ENCODE measurements at regions not wholly inside any gene's neighbourhood (a gene's known extent, or its start where the extent isn't known, plus 50 kb on each side); places are given as distances from the start of the nearest gene placed in this dataset.

DNA sequence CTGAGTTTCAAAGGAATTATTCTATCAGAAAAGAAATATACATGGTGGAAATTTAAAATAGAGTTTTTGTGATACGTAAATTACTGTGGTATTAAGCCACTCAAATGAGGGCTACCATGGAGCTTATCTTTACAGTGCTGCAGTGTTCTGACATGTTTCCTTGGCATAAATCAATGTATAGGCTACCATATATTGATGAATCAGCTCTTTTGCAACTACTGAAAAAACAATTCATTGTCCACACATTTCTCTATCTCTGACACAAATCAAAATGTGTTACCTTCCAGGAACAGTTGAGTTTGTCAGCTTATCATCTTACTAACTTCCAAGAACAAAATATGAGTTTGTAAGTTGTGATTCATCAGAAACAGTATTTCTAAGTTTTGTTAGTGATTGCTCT, 140.3 kb upstream of the CDH18 start:
- H3K9ac ChIP-seq (ENCODE audit: low read length): no peak overlapping the region
- no peak for ATAC-seq
- intact Hi-C loops (cut with micrococcal nuclease): no loop called here
- no peak overlapping the region for H3K27ac ChIP-seq (ENCODE audit: low read length)
- TF ChIP-seq CTCF (conservative IDR thresholded peaks at IDR 0.05; ENCODE audit: low read depth, low read length): no peak
- no peak for TF ChIP-seq EZH2 (IDR thresholded peaks at IDR 0.05; ENCODE audit: low read length, unreplicated experiment)
- no peak for TF ChIP-seq EZH2phosphoT487 (IDR thresholded peaks at IDR 0.05; ENCODE audit: borderline replicate concordance, low read length)
- H3F3A ChIP-seq (ENCODE audit: low read length, unreplicated experiment): no peaks in the 10 kb centered on the region
- DNase-seq: no peak
- no peak overlapping the region for H3K4me3 ChIP-seq (ENCODE audit: low read length)
- no peaks in the 10 kb centered on the region for H4K20me1 ChIP-seq (ENCODE audit: low read length)
- CTCF ChIA-PET: no interaction called here
- H3K27me3 ChIP-seq (ENCODE audit: low read length): no peaks in the 10 kb centered on the region
- H3K4me2 ChIP-seq (ENCODE audit: low read length): no peak overlapping the region
- H3K9me2 ChIP-seq (replicated peaks; ENCODE audit: low read length): no peaks in the 10 kb centered on the region
- POLR2A ChIA-PET (ENCODE audit: unreplicated experiment): no interaction called here
- BruUV-seq (replicated peaks): no TSS peak
- no peaks in the 10 kb centered on the region for H3K4me1 ChIP-seq (ENCODE audit: insufficient read depth, low read length)
- no peaks in the 10 kb centered on the region for H3K79me2 ChIP-seq (ENCODE audit: low read length)
- H2AFZ ChIP-seq (ENCODE audit: low read length): no peak overlapping the region
- no peaks in the 10 kb centered on the region for H3K9me3 ChIP-seq (ENCODE audit: low read length)
- H3K36me3 ChIP-seq (ENCODE audit: low read depth, low read length): no peaks in the 10 kb centered on the region

DNA sequence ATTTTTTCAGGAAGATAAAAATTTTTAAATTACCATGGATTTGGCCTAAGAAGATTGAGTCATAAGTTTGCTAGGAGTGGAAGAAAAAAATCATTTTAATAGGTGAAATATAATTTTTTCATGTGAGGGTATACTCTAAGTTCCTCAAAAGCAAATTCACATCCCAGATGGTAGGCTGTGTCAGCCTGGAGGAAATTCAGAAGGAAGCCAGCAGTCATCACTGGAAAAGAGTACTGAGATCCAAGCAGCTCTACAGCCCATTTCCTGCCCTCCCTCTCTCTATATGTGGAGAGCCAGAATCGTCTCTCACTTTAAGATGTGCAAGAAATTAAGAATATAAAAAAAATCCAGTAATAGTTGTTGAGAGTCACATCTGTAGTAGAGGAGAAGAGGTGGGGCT, 126.5 kb upstream of the CDH18 start:
- DNase-seq: no peak
- no peak overlapping the region for H3K4me2 ChIP-seq (ENCODE audit: low read length)
- H2AFZ ChIP-seq (ENCODE audit: low read length): no peak overlapping the region
- no peaks in the 10 kb centered on the region for H4K20me1 ChIP-seq (ENCODE audit: low read length)
- H3K4me1 ChIP-seq (ENCODE audit: insufficient read depth, low read length): no peaks in the 10 kb centered on the region
- ATAC-seq: no peak
- no peaks in the 10 kb centered on the region for H3K9me2 ChIP-seq (replicated peaks; ENCODE audit: low read length)
- H3K27ac ChIP-seq (ENCODE audit: low read length): no peak overlapping the region
- no peaks in the 10 kb centered on the region for H3K27me3 ChIP-seq (ENCODE audit: low read length)
- H3K36me3 ChIP-seq (ENCODE audit: low read depth, low read length): no peaks in the 10 kb centered on the region
- no peak for TF ChIP-seq CTCF (conservative IDR thresholded peaks at IDR 0.05; ENCODE audit: low read depth, low read length)
- TF ChIP-seq EZH2 (IDR thresholded peaks at IDR 0.05; ENCODE audit: low read length, unreplicated experiment): no peak
- no peak for TF ChIP-seq EZH2phosphoT487 (IDR thresholded peaks at IDR 0.05; ENCODE audit: borderline replicate concordance, low read length)
- intact Hi-C loops (cut with micrococcal nuclease): no loop called here
- ChIA-PET POLR2A (ENCODE audit: unreplicated experiment) (no interaction called here), CTCF (interaction anchor here (0.6 kb wide), 1 partner anchor 54 kb away, joined by 7 read pairs; no protein-coding TSS in a partner anchor)
- H3K9ac ChIP-seq (ENCODE audit: low read length): no peak overlapping the region
- H3K79me2 ChIP-seq (ENCODE audit: low read length): no peaks in the 10 kb centered on the region
- no peaks in the 10 kb centered on the region for H3F3A ChIP-seq (ENCODE audit: low read length, unreplicated experiment)
- no peak overlapping the region for H3K4me3 ChIP-seq (ENCODE audit: low read length)
- H3K9me3 ChIP-seq (ENCODE audit: low read length): no peaks in the 10 kb centered on the region
- no TSS peak for BruUV-seq (replicated peaks)

DNA sequence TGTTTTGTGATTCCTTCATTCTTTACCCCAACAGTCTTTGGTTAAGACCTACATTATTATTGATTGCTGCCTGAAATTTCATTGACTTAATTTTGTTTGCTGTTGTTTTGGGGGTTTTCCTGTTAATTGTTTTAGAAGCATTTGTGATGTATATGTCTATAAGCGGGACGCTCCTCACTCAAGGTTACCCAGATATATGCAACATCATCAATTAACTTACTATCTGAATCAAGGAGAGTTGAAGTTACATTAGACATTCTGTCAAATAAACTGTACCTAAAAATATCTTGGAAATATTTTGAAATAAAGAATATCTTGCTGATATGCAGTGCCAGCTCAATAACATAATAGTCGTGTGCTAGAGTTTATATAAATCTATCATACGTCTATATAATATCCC, 125.9 kb upstream of the CDH18 start:
- Histone ChIP-seq H4K20me1 (ENCODE audit: low read length) (no peaks in the 10 kb centered on the region), H3K4me3 (ENCODE audit: low read length) (no peak overlapping the region), H3K9me3 (ENCODE audit: low read length) (no peaks in the 10 kb centered on the region), H3K27me3 (ENCODE audit: low read length) (no peaks in the 10 kb centered on the region), H3K79me2 (ENCODE audit: low read length) (no peaks in the 10 kb centered on the region), H3K9ac (ENCODE audit: low read length) (no peak overlapping the region), H3K27ac (ENCODE audit: low read length) (no peak overlapping the region), H3F3A (ENCODE audit: low read length, unreplicated experiment) (no peaks in the 10 kb centered on the region), H2AFZ (ENCODE audit: low read length) (no peak overlapping the region), H3K4me2 (ENCODE audit: low read length) (no peak overlapping the region), H3K36me3 (ENCODE audit: low read depth, low read length) (no peaks in the 10 kb centered on the region), H3K9me2 (replicated peaks; ENCODE audit: low read length) (no peaks in the 10 kb centered on the region), H3K4me1 (ENCODE audit: insufficient read depth, low read length) (no peaks in the 10 kb centered on the region)
- no peak for DNase-seq
- TF ChIP-seq EZH2 (IDR thresholded peaks at IDR 0.05; ENCODE audit: low read length, unreplicated experiment) (no peak), EZH2phosphoT487 (IDR thresholded peaks at IDR 0.05; ENCODE audit: borderline replicate concordance, low read length) (no peak), CTCF (conservative IDR thresholded peaks at IDR 0.05; ENCODE audit: low read depth, low read length) (no peak)
- ATAC-seq: no peak
- intact Hi-C loops (cut with micrococcal nuclease): no loop called here
- ChIA-PET CTCF (no interaction called here), POLR2A (ENCODE audit: unreplicated experiment) (no interaction called here)
- BruUV-seq (replicated peaks): no TSS peak
